ENCODE measurements at regions not wholly inside any gene's neighbourhood (a gene's known extent, or its start where the extent isn't known, plus 50 kb on each side); places are given as distances from the start of the nearest gene placed in this dataset.
"Not testable (repeated sequence)": the region's sequence is repeated elsewhere in the genome, so short reads cannot be mapped to it uniquely, and the experiment has no call there.

GRCh38 chr1:68881330-68882194 lies 384.7 kb upstream of the DEPDC1 start:
- not testable (repeated sequence) for DNase-seq

GRCh38 chr1:68889471-68889870 lies 392.6 kb upstream of the DEPDC1 start:
- peak; percentile 26 for DNase-seq

- no peak for DNase-seq
These were observed 393.9 kb upstream of the DEPDC1 start for GRCh38 chr1:68890736-68891135.

GRCh38 chr1:68904477-68904876 lies 407.6 kb upstream of the DEPDC1 start:
- peak; percentile 91 for DNase-seq

- no peak for DNase-seq
These were observed 409.5 kb upstream of the DEPDC1 start for GRCh38 chr1:68906431-68906830.

GRCh38 chr1:68907491-68907890 lies 410.6 kb upstream of the DEPDC1 start:
- DNase-seq = no peak

GRCh38 chr1:68908316-68908715 lies 411.4 kb upstream of the DEPDC1 start:
- DNase-seq = no peak

GRCh38 chr1:68916221-68916902 lies 419.5 kb upstream of the DEPDC1 start:
- peak; percentile 98 for DNase-seq

GRCh38 chr1:68917456-68917855 lies 420.6 kb upstream of the DEPDC1 start:
- DNase-seq = peak; percentile 51

GRCh38 chr1:68918563-68918962 lies 421.7 kb upstream of the DEPDC1 start:
- DNase-seq = no peak

- DNase-seq = peak; percentile 35
These were observed 422.2 kb upstream of the DEPDC1 start for GRCh38 chr1:68919075-68919474.

GRCh38 chr1:68923475-68924088 lies 426.7 kb upstream of the DEPDC1 start:
- DNase-seq = not testable (repeated sequence)

GRCh38 chr1:68930101-68930500 lies 433.2 kb upstream of the DEPDC1 start:
- no peak for DNase-seq

- no peak for DNase-seq
These were observed 439.6 kb upstream of the DEPDC1 start for GRCh38 chr1:68936530-68936929.

GRCh38 chr1:68938051-68938666 lies 441.3 kb upstream of the DEPDC1 start:
- DNase-seq = no peak

- DNase-seq = no peak
These were observed 453.2 kb upstream of the DEPDC1 start for GRCh38 chr1:68950036-68950435.

- peak; percentile 88 for DNase-seq
These were observed 456.4 kb upstream of the DEPDC1 start for GRCh38 chr1:68953311-68953710.

GRCh38 chr1:68954841-68955240 lies 458.0 kb upstream of the DEPDC1 start:
- peak; percentile 31 for DNase-seq

- DNase-seq = peak; percentile 30
These were observed 458.5 kb upstream of the DEPDC1 start for GRCh38 chr1:68955424-68955823.

GRCh38 chr1:68958958-68959357 lies 462.1 kb upstream of the DEPDC1 start:
- DNase-seq = no peak

GRCh38 chr1:68959461-68960030 lies 462.7 kb upstream of the DEPDC1 start:
- DNase-seq = peak; percentile 85

GRCh38 chr1:68961143-68961542 lies 464.3 kb upstream of the DEPDC1 start:
- no peak for DNase-seq

- peak; percentile 90 for DNase-seq
These were observed 466.5 kb upstream of the DEPDC1 start for GRCh38 chr1:68963353-68963752.
